Chondrocyte (in vitro differentiated cells): ENCODE measurements at regions not wholly inside any gene's neighbourhood (a gene's known extent, or its start where the extent isn't known, plus 50 kb on each side); places are given as distances from the start of the nearest gene placed in this dataset.

Source experiments
- DNase-seq: peaks from one replicate; pipeline ENCODE4 v3.0.0; 2021; ENCODE audit warnings: mixed read lengths, low spot score
- H3K27ac Mint-ChIP-seq: one replicate; pipeline ENCODE4 v1.8.0; 2021; ENCODE audit warnings: mild to moderate bottlenecking, moderate library complexity, mixed read lengths; ENCODE audit not compliant: unreplicated experiment
- H3K27me3 Mint-ChIP-seq: 2 replicates; pipeline ENCODE4 v1.8.0; 2021; ENCODE audit warnings: low read depth, mixed read lengths
- H3K36me3 Mint-ChIP-seq: 2 replicates; pipeline ENCODE4 v1.8.0; 2021; ENCODE audit warnings: low read depth, mixed read lengths
- H3K4me1 Mint-ChIP-seq: 2 replicates; pipeline ENCODE4 v1.8.0; 2021; ENCODE audit warnings: low read depth, mild to moderate bottlenecking, mixed read lengths
- H3K4me3 Mint-ChIP-seq: one replicate; pipeline ENCODE4 v1.8.0; 2021; ENCODE audit warnings: mild to moderate bottlenecking, moderate library complexity, mixed read lengths; ENCODE audit not compliant: unreplicated experiment
- H3K9me3 Mint-ChIP-seq: 2 replicates; pipeline ENCODE4 v1.8.0; 2021; ENCODE audit warnings: low read depth, mixed read lengths
- TF ChIP-seq, protein P1 (sequence below): fragments of 200-600 bp; sonication (generic); IDR thresholded peaks from 2 replicates; pipeline ENCODE4 v1.5.0; 2021; ENCODE audit warnings: antibody characterized with exemption, mild to moderate bottlenecking, moderate library complexity

- DNase-seq, result no peak
- no peak overlapping the region for H3K27ac Mint-ChIP-seq
- peaks cover 32% of the 10 kb centered on the region for H3K4me1 Mint-ChIP-seq
- no peaks in the 10 kb centered on the region for H3K27me3 Mint-ChIP-seq
- TF ChIP-seq, protein P1, sequence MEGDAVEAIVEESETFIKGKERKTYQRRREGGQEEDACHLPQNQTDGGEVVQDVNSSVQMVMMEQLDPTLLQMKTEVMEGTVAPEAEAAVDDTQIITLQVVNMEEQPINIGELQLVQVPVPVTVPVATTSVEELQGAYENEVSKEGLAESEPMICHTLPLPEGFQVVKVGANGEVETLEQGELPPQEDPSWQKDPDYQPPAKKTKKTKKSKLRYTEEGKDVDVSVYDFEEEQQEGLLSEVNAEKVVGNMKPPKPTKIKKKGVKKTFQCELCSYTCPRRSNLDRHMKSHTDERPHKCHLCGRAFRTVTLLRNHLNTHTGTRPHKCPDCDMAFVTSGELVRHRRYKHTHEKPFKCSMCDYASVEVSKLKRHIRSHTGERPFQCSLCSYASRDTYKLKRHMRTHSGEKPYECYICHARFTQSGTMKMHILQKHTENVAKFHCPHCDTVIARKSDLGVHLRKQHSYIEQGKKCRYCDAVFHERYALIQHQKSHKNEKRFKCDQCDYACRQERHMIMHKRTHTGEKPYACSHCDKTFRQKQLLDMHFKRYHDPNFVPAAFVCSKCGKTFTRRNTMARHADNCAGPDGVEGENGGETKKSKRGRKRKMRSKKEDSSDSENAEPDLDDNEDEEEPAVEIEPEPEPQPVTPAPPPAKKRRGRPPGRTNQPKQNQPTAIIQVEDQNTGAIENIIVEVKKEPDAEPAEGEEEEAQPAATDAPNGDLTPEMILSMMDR, result no peak
- H3K36me3 Mint-ChIP-seq, result no peaks in the 10 kb centered on the region
- H3K4me3 Mint-ChIP-seq, result no peak overlapping the region
- no peaks in the 10 kb centered on the region for H3K9me3 Mint-ChIP-seq
Observed at GRCh38 chr3:72428803-72429202, 419.4 kb downstream of the SHQ1 start.

DNA sequence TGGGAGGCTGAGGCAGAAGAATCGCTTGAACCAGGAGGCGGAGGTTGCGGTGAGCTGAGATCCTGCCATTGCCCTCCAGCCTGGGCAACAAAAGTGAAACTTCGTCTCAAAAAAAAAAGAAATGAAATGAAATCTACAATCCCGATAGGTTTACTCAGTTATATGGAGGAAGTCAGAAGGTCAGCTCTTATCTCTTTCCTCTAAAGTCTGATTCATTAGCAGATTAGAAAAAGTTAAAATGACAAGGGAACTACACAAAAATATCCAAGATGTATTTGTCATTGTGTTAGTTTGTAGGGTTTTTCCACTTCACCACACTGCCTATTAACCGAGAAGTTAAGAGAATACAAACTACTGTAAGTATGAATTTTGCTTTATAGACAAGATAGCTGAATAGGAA lies 420.6 kb downstream of the SHQ1 start:
- TF ChIP-seq, protein P1, result no peak
- DNase-seq, result no peak
- H3K4me3 Mint-ChIP-seq, result no peak overlapping the region
- H3K4me1 Mint-ChIP-seq, result peaks cover 26% of the 10 kb centered on the region
- no peaks in the 10 kb centered on the region for H3K36me3 Mint-ChIP-seq
- H3K27ac Mint-ChIP-seq, result no peak overlapping the region
- H3K27me3 Mint-ChIP-seq, result no peaks in the 10 kb centered on the region
- H3K9me3 Mint-ChIP-seq, result no peaks in the 10 kb centered on the region

GRCh38 chr3:72426618-72427397 lies 421.4 kb downstream of the SHQ1 start:
- Mint-ChIP-seq H3K4me1 (peaks cover 19% of the 10 kb centered on the region), H3K9me3 (peaks cover 2% of the 10 kb centered on the region), H3K27ac (no peak overlapping the region), H3K4me3 (no peak overlapping the region), H3K27me3 (no peaks in the 10 kb centered on the region), H3K36me3 (peaks cover 3% of the 10 kb centered on the region)
- no peak for DNase-seq
- TF ChIP-seq, protein P1, result no peak

DNA sequence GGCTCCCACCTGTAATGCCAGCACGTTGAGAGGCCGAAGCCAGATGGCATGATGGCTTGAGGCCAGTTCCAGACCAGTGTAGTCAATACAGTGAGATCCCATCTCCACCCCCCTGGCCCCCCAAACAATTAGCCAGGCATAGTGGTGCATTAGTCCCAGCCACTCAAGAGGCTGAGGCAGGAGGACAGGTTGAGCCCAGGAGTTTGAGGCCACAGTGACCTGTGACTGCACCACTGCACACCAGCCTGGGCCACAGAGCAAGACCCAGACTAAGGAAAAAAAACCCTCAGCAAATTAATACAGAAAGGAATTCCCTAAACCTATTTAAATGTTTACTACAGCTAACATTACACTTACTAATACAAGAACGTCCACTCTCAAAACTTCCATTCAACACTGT lies 424.6 kb downstream of the SHQ1 start:
- Mint-ChIP-seq H3K4me3 (no peak overlapping the region), H3K9me3 (peaks cover 11% of the 10 kb centered on the region), H3K36me3 (peaks cover 3% of the 10 kb centered on the region), H3K4me1 (peaks cover 17% of the 10 kb centered on the region), H3K27ac (no peak overlapping the region), H3K27me3 (no peaks in the 10 kb centered on the region)
- DNase-seq, result no peak
- TF ChIP-seq, protein P1, result no peak

- TF ChIP-seq, protein P1, result no peak
- Mint-ChIP-seq H3K4me1 (peaks cover 24% of the 10 kb centered on the region), H3K36me3 (peaks cover 3% of the 10 kb centered on the region), H3K9me3 (peaks cover 11% of the 10 kb centered on the region), H3K27me3 (no peaks in the 10 kb centered on the region), H3K27ac (no peak overlapping the region), H3K4me3 (no peak overlapping the region)
- no peak for DNase-seq
Observed at GRCh38 chr3:72421786-72422185, 426.5 kb downstream of the SHQ1 start.
